ENCODE measurements at regions not wholly inside any gene's neighbourhood (a gene's known extent, or its start where the extent isn't known, plus 50 kb on each side); places are given as distances from the start of the nearest gene placed in this dataset.

- TF ChIP-seq, protein P1, sequence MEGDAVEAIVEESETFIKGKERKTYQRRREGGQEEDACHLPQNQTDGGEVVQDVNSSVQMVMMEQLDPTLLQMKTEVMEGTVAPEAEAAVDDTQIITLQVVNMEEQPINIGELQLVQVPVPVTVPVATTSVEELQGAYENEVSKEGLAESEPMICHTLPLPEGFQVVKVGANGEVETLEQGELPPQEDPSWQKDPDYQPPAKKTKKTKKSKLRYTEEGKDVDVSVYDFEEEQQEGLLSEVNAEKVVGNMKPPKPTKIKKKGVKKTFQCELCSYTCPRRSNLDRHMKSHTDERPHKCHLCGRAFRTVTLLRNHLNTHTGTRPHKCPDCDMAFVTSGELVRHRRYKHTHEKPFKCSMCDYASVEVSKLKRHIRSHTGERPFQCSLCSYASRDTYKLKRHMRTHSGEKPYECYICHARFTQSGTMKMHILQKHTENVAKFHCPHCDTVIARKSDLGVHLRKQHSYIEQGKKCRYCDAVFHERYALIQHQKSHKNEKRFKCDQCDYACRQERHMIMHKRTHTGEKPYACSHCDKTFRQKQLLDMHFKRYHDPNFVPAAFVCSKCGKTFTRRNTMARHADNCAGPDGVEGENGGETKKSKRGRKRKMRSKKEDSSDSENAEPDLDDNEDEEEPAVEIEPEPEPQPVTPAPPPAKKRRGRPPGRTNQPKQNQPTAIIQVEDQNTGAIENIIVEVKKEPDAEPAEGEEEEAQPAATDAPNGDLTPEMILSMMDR (IDR thresholded peaks at IDR 0.05; ENCODE audit: insufficient read depth, low read depth, low read length), result no peak
- no peak for TF ChIP-seq EZH2 (IDR thresholded peaks at IDR 0.05; ENCODE audit: insufficient read depth, low read length)
Observed at GRCh38 chr12:90233168-90234100, 524.8 kb upstream of the ATP2B1 start.
